DND-41 (cell line): ENCODE measurements at regions not wholly inside any gene's neighbourhood (a gene's known extent, or its start where the extent isn't known, plus 50 kb on each side); places are given as distances from the start of the nearest gene placed in this dataset.

Experiments used
- EZH2 ChIP-seq: IDR thresholded peaks from 3 replicates; pipeline ENCODE4 v1.6.1; 2012; ENCODE audit warnings: borderline replicate concordance, low read depth, mild to moderate bottlenecking, moderate library complexity, low read length, inconsistent platforms; ENCODE audit not compliant: severe bottlenecking
- TF ChIP-seq, protein P1 (sequence below): IDR thresholded peaks from 2 replicates; pipeline ENCODE4 v1.5.1; 2012; ENCODE audit warnings: borderline replicate concordance, low read length, moderate library complexity, mild to moderate bottlenecking; ENCODE audit not compliant: poor library complexity, severe bottlenecking; ENCODE audit errors: extremely low read depth

DNA sequence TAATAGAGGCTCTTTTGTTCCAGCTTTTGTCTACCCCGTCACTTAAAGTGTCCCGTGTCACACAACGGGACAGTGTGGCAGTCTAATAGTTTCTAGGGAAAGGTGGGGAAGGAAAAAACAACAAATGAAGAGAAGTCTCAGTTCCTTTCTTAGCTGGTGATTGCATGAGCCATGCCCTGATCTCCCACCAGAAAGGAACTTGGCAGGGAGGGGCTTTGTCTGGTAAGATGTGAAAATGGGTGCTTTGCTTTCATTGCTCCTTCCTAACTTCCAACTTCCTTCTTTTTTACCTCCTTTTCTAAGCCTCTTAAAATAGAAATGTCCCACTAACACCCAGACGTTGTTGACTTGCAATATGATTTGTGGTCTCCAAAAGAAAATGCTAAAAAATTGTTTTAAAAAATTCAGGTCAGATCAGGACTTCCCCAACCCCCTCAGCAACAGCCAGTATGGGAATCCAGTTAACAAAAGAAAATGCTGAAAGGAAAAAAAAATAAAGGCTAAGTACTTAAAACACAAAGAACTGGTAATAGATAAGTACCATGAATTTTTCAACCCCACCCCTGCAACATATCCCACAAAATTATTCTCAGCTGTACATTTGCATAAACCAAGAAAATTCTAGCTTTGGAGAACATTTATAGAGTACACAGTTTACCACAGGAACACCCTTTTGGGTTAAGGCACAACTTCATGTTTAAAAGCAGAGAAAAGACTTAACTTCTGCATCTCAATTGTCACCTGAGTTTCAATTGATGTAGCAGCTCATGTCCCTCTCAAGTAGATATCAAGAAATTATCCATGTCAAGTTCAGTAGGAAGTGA is 106.2 kb downstream of the NIBAN1 start:
- TF ChIP-seq, protein P1, sequence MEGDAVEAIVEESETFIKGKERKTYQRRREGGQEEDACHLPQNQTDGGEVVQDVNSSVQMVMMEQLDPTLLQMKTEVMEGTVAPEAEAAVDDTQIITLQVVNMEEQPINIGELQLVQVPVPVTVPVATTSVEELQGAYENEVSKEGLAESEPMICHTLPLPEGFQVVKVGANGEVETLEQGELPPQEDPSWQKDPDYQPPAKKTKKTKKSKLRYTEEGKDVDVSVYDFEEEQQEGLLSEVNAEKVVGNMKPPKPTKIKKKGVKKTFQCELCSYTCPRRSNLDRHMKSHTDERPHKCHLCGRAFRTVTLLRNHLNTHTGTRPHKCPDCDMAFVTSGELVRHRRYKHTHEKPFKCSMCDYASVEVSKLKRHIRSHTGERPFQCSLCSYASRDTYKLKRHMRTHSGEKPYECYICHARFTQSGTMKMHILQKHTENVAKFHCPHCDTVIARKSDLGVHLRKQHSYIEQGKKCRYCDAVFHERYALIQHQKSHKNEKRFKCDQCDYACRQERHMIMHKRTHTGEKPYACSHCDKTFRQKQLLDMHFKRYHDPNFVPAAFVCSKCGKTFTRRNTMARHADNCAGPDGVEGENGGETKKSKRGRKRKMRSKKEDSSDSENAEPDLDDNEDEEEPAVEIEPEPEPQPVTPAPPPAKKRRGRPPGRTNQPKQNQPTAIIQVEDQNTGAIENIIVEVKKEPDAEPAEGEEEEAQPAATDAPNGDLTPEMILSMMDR = no peak
- TF ChIP-seq EZH2 = no peak
